GM18873 (cell line): ENCODE measurements at regions not wholly inside any gene's neighbourhood (a gene's known extent, or its start where the extent isn't known, plus 50 kb on each side); places are given as distances from the start of the nearest gene placed in this dataset.

ENCODE experiments used
- ATAC-seq: cut with Tn5 transposase; IDR thresholded peaks from one replicate; pipeline ENCODE4 v1.9.1; 2021; ENCODE audit warnings: mild to moderate bottlenecking, moderate library complexity, moderate number of reproducible peaks; ENCODE audit not compliant: unreplicated experiment, low FRiP score

- no peak for ATAC-seq
These were observed 107.5 kb downstream of the ACER2 start for GRCh38 chr9:19516348-19516747.

GRCh38 chr9:19513671-19514275 lies 105.0 kb downstream of the ACER2 start:
- no peak for ATAC-seq

- no peak for ATAC-seq
These were observed 103.5 kb downstream of the ACER2 start for GRCh38 chr9:19512103-19512832.

GRCh38 chr9:19511694-19512093 lies 102.9 kb downstream of the ACER2 start:
- no peak for ATAC-seq

- no peak for ATAC-seq
These were observed 102.1 kb downstream of the ACER2 start for GRCh38 chr9:19510907-19511306.
